IMR-90 (cell line): ENCODE measurements at regions not wholly inside any gene's neighbourhood (a gene's known extent, or its start where the extent isn't known, plus 50 kb on each side); places are given as distances from the start of the nearest gene placed in this dataset.

Source experiments
- ATAC-seq: fragments of 200-7000 bp; cut with Tn5 transposase; 2 replicates; pipeline ENCODE4 v1.9.1; 2020; ENCODE audit warnings: low read depth, mild to moderate bottlenecking, moderate library complexity
- BruUV-seq: library from RNA; stranded (reverse); fragments of 400-500 nt; replicated peaks from 2 replicates; lab custom pipeline; 2021; lab: Mats Ljungman, UMichigan
- CTCF ChIA-PET: fragments of 300-600 bp; formaldehyde crosslinking; extraction: SDS; loops from one replicate; lab custom pipeline; 2021; ENCODE audit warnings: antibody characterized with exemption; lab: Yijun Ruan, JAX
- POLR2A ChIA-PET: fragments of 300-600 bp; sonication (Branson Sonifier 250); formaldehyde crosslinking; loops from one replicate; lab custom pipeline; 2022; ENCODE audit warnings: antibody characterized with exemption; ENCODE audit not compliant: unreplicated experiment; lab: Charles Lee
- DNase-seq: peaks from one replicate; pipeline ENCODE4 v3.0.0; 2013
- H2AFZ ChIP-seq: replicated peaks from 2 replicates; pipeline ENCODE3; 2013; ENCODE audit warnings: low read length, mild to moderate bottlenecking; ENCODE audit not compliant: poor library complexity
- H2AK5ac ChIP-seq: 2 replicates; pipeline ENCODE4 v1.6.1; 2013; ENCODE audit warnings: low read depth, low read length, inconsistent platforms
- H2AK9ac ChIP-seq: replicated peaks from 2 replicates; pipeline ENCODE3; 2013; ENCODE audit warnings: mild to moderate bottlenecking, low read depth, low read length, moderate library complexity; ENCODE audit not compliant: poor library complexity
- H2BK120ac ChIP-seq: 2 replicates; pipeline ENCODE4 v1.6.1; 2013; ENCODE audit warnings: low read depth, low read length, inconsistent platforms
- H2BK15ac ChIP-seq: 3 replicates; pipeline ENCODE4 v1.6.1; 2013; ENCODE audit warnings: low read depth, low read length, inconsistent platforms
- H2BK20ac ChIP-seq: 2 replicates; pipeline ENCODE4 v1.6.1; 2013; ENCODE audit warnings: low read depth, mild to moderate bottlenecking, inconsistent platforms, low read length, moderate library complexity
- H2BK5ac ChIP-seq: 2 replicates; pipeline ENCODE4 v1.6.1; 2013; ENCODE audit warnings: mild to moderate bottlenecking, low read depth, low read length, inconsistent platforms; ENCODE audit not compliant: poor library complexity, severe bottlenecking
- H3K14ac ChIP-seq: replicated peaks from 2 replicates; pipeline ENCODE4 v1.6.1; 2013; ENCODE audit warnings: low read depth, low read length, inconsistent platforms
- H3K18ac ChIP-seq: 2 replicates; pipeline ENCODE4 v1.6.1; 2013; ENCODE audit warnings: low read depth, low read length, control low read depth
- H3K23ac ChIP-seq: 2 replicates; pipeline ENCODE4 v1.6.1; 2013; ENCODE audit warnings: low read depth, low read length, inconsistent platforms
- H3K27ac ChIP-seq: 2 replicates; pipeline ENCODE4 v1.5.1; 2013; ENCODE audit warnings: mild to moderate bottlenecking, control low read depth, low read length; ENCODE audit not compliant: insufficient read depth
- H3K27me3 ChIP-seq: 2 replicates; pipeline ENCODE4 v1.6.1; 2013; ENCODE audit warnings: low read length; ENCODE audit not compliant: control insufficient read depth, insufficient read depth
- H3K36me3 ChIP-seq: 2 replicates; pipeline ENCODE4 v1.6.1; 2013; ENCODE audit warnings: low read length, mixed read lengths; ENCODE audit not compliant: control insufficient read depth, insufficient read depth
- H3K4ac ChIP-seq: 2 replicates; pipeline ENCODE4 v1.6.1; 2013; ENCODE audit warnings: low read depth, low read length, inconsistent platforms
- H3K4me1 ChIP-seq: 2 replicates; pipeline ENCODE4 v1.6.1; 2013; ENCODE audit warnings: low read length, mixed read lengths; ENCODE audit not compliant: control insufficient read depth, insufficient read depth
- H3K4me2 ChIP-seq: 2 replicates; pipeline ENCODE4 v1.6.1; 2013; ENCODE audit warnings: low read depth, mild to moderate bottlenecking, control low read depth, low read length, moderate library complexity
- H3K4me3 ChIP-seq: 2 replicates; pipeline ENCODE4 v1.5.1; 2013; ENCODE audit warnings: low read depth, mild to moderate bottlenecking, control low read depth, low read length, moderate library complexity; ENCODE audit not compliant: insufficient read depth
- H3K56ac ChIP-seq: 2 replicates; pipeline ENCODE4 v1.6.1; 2013; ENCODE audit warnings: low read length, inconsistent platforms; ENCODE audit not compliant: insufficient read depth; ENCODE audit errors: extremely low read depth
- H3K79me1 ChIP-seq, 2 experiments: 2 replicates each; pipeline ENCODE4 v1.6.1; 2013; ENCODE audit warnings: low read length in 2 of 2, inconsistent platforms in 1 of 2, low read depth in 1 of 2
- H3K9ac ChIP-seq: 2 replicates; pipeline ENCODE4 v1.6.1; 2013; ENCODE audit warnings: low read depth, low read length, control low read depth
- H3K9me1 ChIP-seq: 2 replicates; pipeline ENCODE4 v1.6.1; 2013; ENCODE audit warnings: low read length, inconsistent platforms; ENCODE audit not compliant: insufficient read depth
- H3K9me3 ChIP-seq: 2 replicates; pipeline ENCODE4 v1.6.1; 2013; ENCODE audit warnings: low read length; ENCODE audit not compliant: control insufficient read depth, insufficient read depth
- H4K20me1 ChIP-seq: 2 replicates; pipeline ENCODE4 v1.6.1; 2013; ENCODE audit warnings: low read length, inconsistent platforms; ENCODE audit not compliant: insufficient read depth
- H4K5ac ChIP-seq: 2 replicates; pipeline ENCODE4 v1.6.1; 2013; ENCODE audit warnings: mild to moderate bottlenecking, low read depth, low read length, control low read depth
- H4K8ac ChIP-seq, 2 experiments: 2 replicates each; pipeline ENCODE4 v1.6.1; 2013; ENCODE audit warnings: low read depth in 2 of 2, low read length in 2 of 2, control low read depth in 1 of 2, inconsistent platforms in 1 of 2
- H4K91ac ChIP-seq: 2 replicates; pipeline ENCODE4 v1.6.1; 2013; ENCODE audit warnings: low read depth, low read length, inconsistent platforms; ENCODE audit not compliant: insufficient read depth
- CHD1 ChIP-seq: IDR thresholded peaks from 2 replicates; pipeline ENCODE4 v1.6.1; 2012; ENCODE audit warnings: low read depth, low read length, improper control_type of control experiment
- FOS ChIP-seq: fragments of 150-350 bp; IDR thresholded peaks from 2 replicates; pipeline ENCODE4 v1.6.1; 2016; ENCODE audit warnings: low read depth, low read length
- MXI1 ChIP-seq: IDR thresholded peaks from 2 replicates; pipeline ENCODE4 v1.6.1; 2012; ENCODE audit warnings: low read depth, mild to moderate bottlenecking, low read length, moderate library complexity, borderline replicate concordance
- RAD21 ChIP-seq: IDR thresholded peaks from 2 replicates; pipeline ENCODE4 v1.6.1; 2012; ENCODE audit warnings: low read length, improper control_type of control experiment
- RFX5 ChIP-seq: IDR thresholded peaks from 2 replicates; pipeline ENCODE4 v1.8.0; 2012; ENCODE audit warnings: low read depth, mild to moderate bottlenecking, low read length, moderate library complexity
- SMC3 ChIP-seq: fragments of 150-350 bp; IDR thresholded peaks from 2 replicates; pipeline ENCODE4 v1.6.1; 2016; ENCODE audit warnings: low read depth, mild to moderate bottlenecking, antibody characterized with exemption, low read length, moderate library complexity
- WGBS, 2 experiments: methylation state at CpG; one replicate each; pipeline versions ENCODE4 v1.1.5 to v1.1.7; 2013; ENCODE audit warnings: missing lambda C conversion rate in 2 of 2; ENCODE audit not compliant: insufficient read length in 1 of 2; ENCODE audit errors: extremely low coverage in 2 of 2; 5-methylcytosine and 5-hydroxymethylcytosine counted together
- dilution Hi-C: fragments of 300-500 bp; cut with HindIII; formaldehyde crosslinking; loops from one replicate; pipeline ENCODE4 v1.14.3; 2018; ENCODE audit warnings: low sequenced_read_pairs; ENCODE audit not compliant: unreplicated experiment
- in situ Hi-C: fragments of 300-500 bp; cut with MboI; formaldehyde crosslinking; loops from 3 replicates; pipeline ENCODE4 v1.14.3; 2019; ENCODE audit warnings: low sequenced_read_pairs, inconsistent platforms, mixed read lengths
- intact Hi-C: fragments of 100-400 bp; cut with micrococcal nuclease; formaldehyde crosslinking; loops from 2 replicates; pipeline ENCODE4 v1.10.0; 2022

GRCh38 chr4:35525192-35525978 lies 718.9 kb downstream of the ARAP2 start:
- Histone ChIP-seq H3K14ac (no peak overlapping the region), H2BK15ac (no peak overlapping the region), H3K4me1 (no peaks in the 10 kb centered on the region), H3K9me1 (no peaks in the 10 kb centered on the region), H4K91ac (no peak overlapping the region), H4K5ac (no peak overlapping the region), H3K9ac (no peak overlapping the region), H2BK120ac (no peak overlapping the region), H2AK9ac (no peak overlapping the region), H2BK20ac (no peak overlapping the region), H3K4me2 (no peak overlapping the region), H4K20me1 (no peaks in the 10 kb centered on the region), H3K27me3 (no peaks in the 10 kb centered on the region), H2AFZ (no peak overlapping the region), H3K36me3 (no peaks in the 10 kb centered on the region), H3K9me3 (peaks cover 7% of the 10 kb centered on the region; the same call in 1 of the 2 replicates), H3K23ac (no peak overlapping the region), H3K56ac (no peak overlapping the region), H3K4ac (no peak overlapping the region), H3K79me1 (no peaks in the 10 kb centered on the region), H3K27ac (no peak overlapping the region), H2BK5ac (no peak overlapping the region), H4K8ac (no peak overlapping the region), H3K4me3 (no peak overlapping the region), H2AK5ac (no peak overlapping the region), H3K18ac (no peak overlapping the region)
- WGBS, 2 experiments = 45% methylated on average over 8 of the region's 28 CpGs; no CpG with 5 or more reads in 1 of the 2 experiments
- intact Hi-C loops (no loop called here), dilution Hi-C loops (no loop called here), in situ Hi-C loops (no loop called here)
- ChIA-PET CTCF (no interaction called here), POLR2A (no interaction called here)
- no peak for ATAC-seq
- TF ChIP-seq MXI1 (no peak), RAD21 (no peak), SMC3 (no peak), CHD1 (no peak), RFX5 (no peak), FOS (no peak)
- BruUV-seq = no TSS peak
- no peak for DNase-seq
